ENCODE measurements at regions not wholly inside any gene's neighbourhood (a gene's known extent, or its start where the extent isn't known, plus 50 kb on each side); places are given as distances from the start of the nearest gene placed in this dataset.

DNA sequence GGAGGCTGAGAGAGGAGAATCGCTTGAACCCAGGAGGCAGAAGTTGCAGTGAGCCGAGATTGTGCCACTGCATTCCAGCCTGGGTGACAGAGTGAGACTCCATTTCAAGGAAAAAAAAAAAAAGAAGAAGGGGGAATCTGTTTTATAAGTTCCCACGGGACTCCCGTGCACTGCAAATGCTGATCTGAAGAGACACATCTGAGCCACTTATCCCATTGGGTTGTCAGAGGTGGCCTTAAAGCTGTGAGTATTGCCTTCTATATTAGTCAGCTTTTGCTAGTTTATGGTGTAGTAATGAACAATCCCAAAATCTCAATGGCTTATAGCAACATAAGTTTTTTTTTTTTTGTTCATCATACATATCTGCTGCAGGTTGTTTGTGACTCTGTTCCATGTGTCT lies 82.8 kb downstream of the MRM1 start:
- intact Hi-C loops (cut with DNase I), result no loop called here
- TF ChIP-seq, protein P1, sequence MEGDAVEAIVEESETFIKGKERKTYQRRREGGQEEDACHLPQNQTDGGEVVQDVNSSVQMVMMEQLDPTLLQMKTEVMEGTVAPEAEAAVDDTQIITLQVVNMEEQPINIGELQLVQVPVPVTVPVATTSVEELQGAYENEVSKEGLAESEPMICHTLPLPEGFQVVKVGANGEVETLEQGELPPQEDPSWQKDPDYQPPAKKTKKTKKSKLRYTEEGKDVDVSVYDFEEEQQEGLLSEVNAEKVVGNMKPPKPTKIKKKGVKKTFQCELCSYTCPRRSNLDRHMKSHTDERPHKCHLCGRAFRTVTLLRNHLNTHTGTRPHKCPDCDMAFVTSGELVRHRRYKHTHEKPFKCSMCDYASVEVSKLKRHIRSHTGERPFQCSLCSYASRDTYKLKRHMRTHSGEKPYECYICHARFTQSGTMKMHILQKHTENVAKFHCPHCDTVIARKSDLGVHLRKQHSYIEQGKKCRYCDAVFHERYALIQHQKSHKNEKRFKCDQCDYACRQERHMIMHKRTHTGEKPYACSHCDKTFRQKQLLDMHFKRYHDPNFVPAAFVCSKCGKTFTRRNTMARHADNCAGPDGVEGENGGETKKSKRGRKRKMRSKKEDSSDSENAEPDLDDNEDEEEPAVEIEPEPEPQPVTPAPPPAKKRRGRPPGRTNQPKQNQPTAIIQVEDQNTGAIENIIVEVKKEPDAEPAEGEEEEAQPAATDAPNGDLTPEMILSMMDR (IDR thresholded peaks at IDR 0.05; ENCODE audit: borderline replicate concordance, extremely low read depth, insufficient read depth), result no peak
- Histone ChIP-seq H3K4me1 (ENCODE audit: control insufficient read depth in 2 of 3, insufficient read depth in 2 of 3, low read depth in 1 of 3, low read length in 3 of 3) (no peaks in the 10 kb centered on the region), H3K27me3 (ENCODE audit: control insufficient read depth, insufficient read depth, low read length) (no peaks in the 10 kb centered on the region), H3K9me3 (ENCODE audit: control insufficient read depth in 2 of 3, insufficient read depth in 1 of 3, low read length in 3 of 3) (no peaks in the 10 kb centered on the region), H3K9ac (ENCODE audit: low read length in 3 of 3) (no peak overlapping the region), H3K4me3 (ENCODE audit: low read length in 3 of 3) (no peak overlapping the region), H3K27ac (ENCODE audit: low read depth in 2 of 2, low read length in 2 of 2) (no peak overlapping the region), H3K36me3 (ENCODE audit: control insufficient read depth in 2 of 3, insufficient read depth in 3 of 3, low read length in 3 of 3) (no peaks in the 10 kb centered on the region)
- FAIRE-seq (no peak), DNase-seq (no peak)

DNA sequence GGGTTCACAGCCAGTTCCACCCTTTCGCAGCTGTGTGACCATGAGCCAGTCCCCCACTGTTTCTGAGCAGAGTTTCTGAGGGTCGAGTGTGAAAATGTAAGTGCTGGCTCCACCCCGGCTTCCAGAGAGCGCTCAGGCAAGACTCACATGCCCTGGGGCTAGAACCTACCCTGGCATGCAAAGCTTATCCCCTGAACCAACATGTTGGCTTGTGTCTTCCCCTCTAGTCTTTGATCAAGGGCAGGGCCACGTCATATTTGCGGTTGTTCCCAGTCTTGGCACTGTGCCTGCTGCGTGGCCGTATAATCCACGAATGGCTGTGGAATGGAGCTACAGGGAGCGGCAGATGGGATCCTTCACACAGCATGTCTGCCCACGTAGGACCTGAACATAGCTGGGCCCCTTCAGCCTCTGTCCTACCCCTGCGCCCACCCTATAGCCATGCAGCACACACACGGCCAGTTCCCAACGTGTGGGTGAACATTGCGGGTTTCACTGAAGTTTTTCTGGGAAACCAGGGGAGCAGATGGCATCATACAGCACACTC lies 84.8 kb downstream of the MRM1 start:
- intact Hi-C loops (cut with DNase I), result no loop called here
- H3K9ac ChIP-seq (ENCODE audit: low read length in 3 of 3), result no peak overlapping the region
- TF ChIP-seq, protein P1 (IDR thresholded peaks at IDR 0.05; ENCODE audit: borderline replicate concordance, extremely low read depth, insufficient read depth), result no peak
- H3K4me1 ChIP-seq (ENCODE audit: control insufficient read depth in 2 of 3, insufficient read depth in 2 of 3, low read depth in 1 of 3, low read length in 3 of 3), result no peaks in the 10 kb centered on the region
- peak in 3 of 5 donors; percentile 24 to 37 (median 30) for DNase-seq
- no peak for FAIRE-seq
- no peaks in the 10 kb centered on the region for H3K36me3 ChIP-seq (ENCODE audit: control insufficient read depth in 2 of 3, insufficient read depth in 3 of 3, low read length in 3 of 3)
- H3K4me3 ChIP-seq (ENCODE audit: low read length in 3 of 3), result no peak overlapping the region
- no peak overlapping the region for H3K27ac ChIP-seq (ENCODE audit: low read depth in 2 of 2, low read length in 2 of 2)
- no peaks in the 10 kb centered on the region for H3K27me3 ChIP-seq (ENCODE audit: control insufficient read depth, insufficient read depth, low read length)
- H3K9me3 ChIP-seq (ENCODE audit: control insufficient read depth in 2 of 3, insufficient read depth in 1 of 3, low read length in 3 of 3), result no peaks in the 10 kb centered on the region

DNA sequence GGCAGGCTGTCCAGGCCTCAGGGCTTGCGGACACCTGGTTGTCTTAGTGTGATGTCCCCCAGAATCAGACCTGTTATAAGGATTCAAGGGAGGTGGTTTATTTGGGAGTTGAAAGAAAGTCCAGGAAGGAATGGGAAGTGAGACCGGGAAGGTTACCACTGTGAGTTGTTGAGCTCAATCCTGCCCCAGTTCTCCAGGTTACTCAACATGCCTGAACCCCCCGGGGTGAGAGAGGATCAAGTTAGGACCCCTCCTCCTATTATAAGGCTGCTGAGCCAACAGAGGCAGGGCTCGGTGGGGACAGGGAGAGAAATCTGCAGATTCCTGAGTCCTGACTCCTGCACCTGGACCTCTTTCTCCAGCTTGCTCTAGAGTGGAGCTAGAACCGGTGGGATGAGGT lies 86.4 kb downstream of the MRM1 start:
- Histone ChIP-seq H3K27me3 (ENCODE audit: control insufficient read depth, insufficient read depth, low read length) (no peaks in the 10 kb centered on the region), H3K27ac (ENCODE audit: low read depth in 2 of 2, low read length in 2 of 2) (no peak overlapping the region), H3K36me3 (ENCODE audit: control insufficient read depth in 2 of 3, insufficient read depth in 3 of 3, low read length in 3 of 3) (no peaks in the 10 kb centered on the region), H3K9ac (ENCODE audit: low read length in 3 of 3) (no peak overlapping the region), H3K9me3 (ENCODE audit: control insufficient read depth in 2 of 3, insufficient read depth in 1 of 3, low read length in 3 of 3) (no peaks in the 10 kb centered on the region), H3K4me3 (ENCODE audit: low read length in 3 of 3) (no peak overlapping the region), H3K4me1 (ENCODE audit: control insufficient read depth in 2 of 3, insufficient read depth in 2 of 3, low read depth in 1 of 3, low read length in 3 of 3) (no peaks in the 10 kb centered on the region)
- no peak for DNase-seq
- no peak for FAIRE-seq
- intact Hi-C loops (cut with DNase I), result no loop called here
- TF ChIP-seq, protein P1 (IDR thresholded peaks at IDR 0.05; ENCODE audit: borderline replicate concordance, extremely low read depth, insufficient read depth), result no peak

- Histone ChIP-seq H3K9ac (ENCODE audit: low read length in 3 of 3) (no peak overlapping the region), H3K27me3 (ENCODE audit: control insufficient read depth, insufficient read depth, low read length) (no peaks in the 10 kb centered on the region), H3K27ac (ENCODE audit: low read depth in 2 of 2, low read length in 2 of 2) (no peak overlapping the region), H3K9me3 (ENCODE audit: control insufficient read depth in 2 of 3, insufficient read depth in 1 of 3, low read length in 3 of 3) (no peaks in the 10 kb centered on the region), H3K4me3 (ENCODE audit: low read length in 3 of 3) (no peak overlapping the region), H3K4me1 (ENCODE audit: control insufficient read depth in 2 of 3, insufficient read depth in 2 of 3, low read depth in 1 of 3, low read length in 3 of 3) (no peaks in the 10 kb centered on the region), H3K36me3 (ENCODE audit: control insufficient read depth in 2 of 3, insufficient read depth in 3 of 3, low read length in 3 of 3) (no peaks in the 10 kb centered on the region)
- TF ChIP-seq, protein P1 (IDR thresholded peaks at IDR 0.05; ENCODE audit: borderline replicate concordance, extremely low read depth, insufficient read depth), result no peak
- DNase-seq (no peak), FAIRE-seq (no peak)
- intact Hi-C loops (cut with DNase I), result no loop called here
These were observed 87.8 kb downstream of the MRM1 start for GRCh38 chr17:36689089-36689667.

Measured in kidney (tissue), 13 donors.